Activated CD4-positive, CD25-positive, alpha-beta regulatory T cell (primary cell): ENCODE measurements at regions not wholly inside any gene's neighbourhood (a gene's known extent, or its start where the extent isn't known, plus 50 kb on each side); places are given as distances from the start of the nearest gene placed in this dataset.

ENCODE experiments used
- DNase-seq, 4 experiments: peaks; one replicate each; lab custom pipeline; 2025; lab: John Stamatoyannopoulos, UW

- no peak for DNase-seq
These were observed 1578.0 kb downstream of the MAT2B start for GRCh38 chr5:165083394-165083793.

DNA sequence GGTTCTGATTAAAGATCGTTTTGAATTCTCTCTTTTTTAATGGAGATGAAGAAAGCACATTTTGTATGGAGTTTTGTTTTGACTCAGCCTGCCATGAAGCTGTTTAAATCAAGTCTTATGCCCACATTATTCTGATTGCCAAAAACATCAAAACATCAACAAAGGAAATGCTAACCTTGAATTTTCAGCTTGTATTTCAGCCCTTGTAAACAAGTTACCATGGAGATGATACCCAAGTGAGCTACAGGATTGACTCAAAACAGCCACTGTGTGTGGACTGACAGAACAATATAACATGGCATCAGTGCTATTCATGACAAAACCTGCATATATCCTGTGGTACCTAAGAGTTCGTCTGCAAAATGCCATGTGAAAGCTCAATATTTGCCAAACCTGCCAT, 1581.0 kb downstream of the MAT2B start:
- DNase-seq: no peak

- no peak for DNase-seq
These were observed 1589.4 kb downstream of the MAT2B start for GRCh38 chr5:165094782-165095181.

DNA sequence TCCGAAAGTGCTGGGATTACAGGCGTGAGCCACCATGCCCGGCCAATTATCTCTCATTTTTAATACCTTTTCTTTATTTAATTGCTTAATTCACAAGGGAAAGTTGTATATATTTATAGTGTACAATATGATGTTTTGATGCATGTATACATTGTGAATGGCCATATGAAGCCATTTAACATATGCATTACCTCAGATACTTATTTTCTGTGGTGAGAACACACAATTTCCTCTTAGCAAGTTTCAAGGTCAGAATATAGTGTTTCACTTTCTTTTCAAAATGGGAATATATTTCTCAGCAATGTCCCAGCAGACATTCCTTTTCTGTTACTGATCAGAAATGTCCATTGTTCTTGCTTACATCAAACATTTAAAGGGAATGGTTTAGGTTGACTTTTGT, 1596.3 kb downstream of the MAT2B start:
- DNase-seq: no peak

- no peak for DNase-seq
These were observed 1599.2 kb downstream of the MAT2B start for GRCh38 chr5:165104611-165105010.

DNA sequence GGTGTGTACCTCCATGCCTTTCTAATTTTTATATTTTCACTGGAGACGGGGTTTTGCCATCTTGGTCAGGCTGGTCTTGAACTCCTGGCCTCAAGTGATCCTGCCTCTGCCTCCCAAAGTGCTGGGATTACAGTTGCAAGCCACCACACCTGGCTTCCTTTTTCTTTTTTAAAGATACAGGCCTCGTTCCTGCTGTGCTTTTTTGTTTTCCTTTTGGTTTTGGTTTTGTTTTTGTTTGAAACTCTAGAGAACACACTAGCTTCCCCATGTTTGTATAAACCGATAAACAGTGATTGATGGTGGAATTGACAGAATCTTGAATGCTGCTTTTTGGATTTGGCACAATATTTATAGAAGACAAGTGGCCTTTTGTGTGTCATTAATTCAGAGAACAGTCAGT, 1603.4 kb downstream of the MAT2B start:
- DNase-seq: no peak

DNA sequence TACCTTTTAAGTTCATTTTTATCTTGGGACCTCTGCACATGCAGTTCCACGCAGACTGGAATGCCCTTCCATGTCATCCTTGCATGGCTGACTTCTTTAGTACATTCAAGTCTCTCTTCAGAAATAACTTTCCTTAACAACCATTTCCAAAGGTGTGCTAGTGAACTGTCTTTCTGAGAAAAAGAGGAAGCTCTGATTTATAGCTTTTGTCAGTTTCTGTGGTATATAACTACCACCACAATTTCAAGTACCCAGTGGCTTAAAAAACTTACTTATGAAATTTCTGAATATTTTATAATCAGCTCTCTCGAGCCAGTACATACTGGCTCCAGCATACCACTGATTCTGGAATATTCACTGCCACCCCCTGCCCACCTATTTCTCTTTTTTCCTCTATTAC, 1613.8 kb downstream of the MAT2B start:
- DNase-seq: no peak

DNA sequence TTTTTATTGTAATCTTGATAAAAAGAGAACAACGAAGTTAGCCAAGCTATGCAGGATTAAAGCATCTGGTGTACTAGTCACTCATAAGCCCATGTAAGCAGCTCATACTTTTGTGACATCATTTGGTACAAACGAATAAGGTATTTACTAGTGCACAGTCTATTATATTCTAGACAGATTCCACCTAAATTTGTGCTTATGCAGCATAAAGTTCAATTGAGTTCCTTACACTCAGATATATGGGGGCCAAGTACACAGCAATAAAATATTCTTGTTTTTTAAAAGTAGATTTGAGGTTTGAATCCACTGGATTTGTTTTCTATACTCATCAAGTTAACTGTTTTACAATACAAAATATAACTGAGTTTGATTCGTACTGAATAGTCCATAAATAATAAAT, 1621.2 kb downstream of the MAT2B start:
- no peak for DNase-seq

- DNase-seq: no peak
These were observed 1622.5 kb downstream of the MAT2B start for GRCh38 chr5:165127941-165128340.

DNA sequence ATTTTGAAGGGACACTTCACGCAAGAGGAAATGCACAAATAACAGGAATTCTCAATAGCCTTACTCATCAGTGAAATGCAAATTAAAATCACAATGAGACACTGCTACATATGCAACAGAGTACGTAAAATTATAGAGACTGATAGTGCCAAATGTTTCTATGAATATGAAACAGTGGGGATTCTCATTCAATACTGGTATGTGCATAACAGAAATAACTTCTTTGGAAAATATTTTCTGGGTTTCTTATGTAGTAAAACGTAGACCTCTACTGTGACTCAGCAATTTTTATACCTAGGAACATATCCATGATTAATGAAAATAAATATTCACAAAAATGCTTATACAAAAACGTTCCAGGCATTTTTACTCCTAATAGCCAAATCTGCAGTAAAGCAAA, 1625.2 kb downstream of the MAT2B start:
- DNase-seq: no peak

- DNase-seq: no peak
These were observed 1628.7 kb downstream of the MAT2B start for GRCh38 chr5:165134155-165134554.

- DNase-seq: no peak
These were observed 1630.1 kb downstream of the MAT2B start for GRCh38 chr5:165135565-165135964.

- no peak for DNase-seq
These were observed 1632.3 kb downstream of the MAT2B start for GRCh38 chr5:165137701-165138100.

DNA sequence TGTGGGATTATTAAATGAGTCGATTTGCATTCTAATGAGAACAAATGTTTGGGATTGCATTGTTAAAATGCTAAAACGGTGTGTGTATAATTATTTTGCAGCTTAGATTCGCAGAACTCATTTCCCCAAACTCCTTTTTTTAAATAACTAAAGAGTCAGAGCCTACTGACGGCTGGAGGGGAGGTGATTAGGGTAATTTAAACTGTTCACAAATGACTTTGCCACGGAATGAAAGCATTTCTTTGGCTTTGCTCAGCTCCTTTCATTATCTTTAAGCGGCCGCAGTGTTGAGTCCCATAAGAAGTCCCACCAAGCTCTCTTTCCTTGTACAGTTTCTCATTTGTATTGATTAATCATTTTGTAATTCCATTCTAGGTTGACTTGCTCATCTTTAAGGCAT, 1632.8 kb downstream of the MAT2B start:
- no peak for DNase-seq

DNA sequence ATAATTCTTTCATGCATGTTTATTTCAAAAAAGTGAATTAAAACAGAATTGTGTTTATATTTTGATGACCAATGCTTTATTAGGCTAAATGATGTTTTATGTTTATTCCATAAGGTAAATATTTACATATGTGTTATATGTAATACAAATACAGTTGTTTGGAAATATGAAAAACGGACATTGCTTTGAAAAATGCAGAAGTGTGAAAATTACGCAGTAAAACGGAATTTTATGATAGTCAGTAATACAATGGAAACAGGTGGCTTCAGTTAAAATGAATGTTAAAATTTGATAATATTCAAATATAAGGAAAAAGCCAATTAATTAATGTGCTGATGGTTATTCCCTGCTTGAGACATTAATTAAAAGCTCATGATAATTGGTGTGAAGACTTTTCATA, 1633.8 kb downstream of the MAT2B start:
- DNase-seq: no peak

- DNase-seq: no peak
These were observed 1634.3 kb downstream of the MAT2B start for GRCh38 chr5:165139721-165140120.

- no peak for DNase-seq
These were observed 1638.3 kb downstream of the MAT2B start for GRCh38 chr5:165143741-165144140.

DNA sequence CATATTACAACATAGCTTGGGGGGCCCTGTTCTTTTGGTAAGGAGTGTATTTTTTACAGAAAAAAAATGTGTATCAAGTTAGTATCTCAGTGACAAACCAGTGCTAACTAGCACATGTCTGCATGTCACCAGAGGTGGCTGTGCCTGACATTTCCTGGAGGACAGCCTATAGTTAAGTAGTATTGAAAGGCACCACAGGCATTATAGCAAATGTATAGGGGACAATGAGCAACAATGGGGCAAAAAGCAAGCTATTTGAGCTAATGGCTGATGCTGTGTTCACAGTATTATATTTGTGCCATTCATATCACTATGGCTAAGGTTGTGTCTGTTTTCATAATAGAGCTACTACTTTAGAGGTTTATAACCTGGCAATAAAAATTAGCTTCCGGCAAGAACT, 1644.0 kb downstream of the MAT2B start:
- DNase-seq: no peak

GRCh38 chr5:165152058-165152457, 1646.6 kb downstream of the MAT2B start:
- DNase-seq: no peak

- DNase-seq: no peak
These were observed 1651.8 kb downstream of the MAT2B start for GRCh38 chr5:165157219-165157618.

DNA sequence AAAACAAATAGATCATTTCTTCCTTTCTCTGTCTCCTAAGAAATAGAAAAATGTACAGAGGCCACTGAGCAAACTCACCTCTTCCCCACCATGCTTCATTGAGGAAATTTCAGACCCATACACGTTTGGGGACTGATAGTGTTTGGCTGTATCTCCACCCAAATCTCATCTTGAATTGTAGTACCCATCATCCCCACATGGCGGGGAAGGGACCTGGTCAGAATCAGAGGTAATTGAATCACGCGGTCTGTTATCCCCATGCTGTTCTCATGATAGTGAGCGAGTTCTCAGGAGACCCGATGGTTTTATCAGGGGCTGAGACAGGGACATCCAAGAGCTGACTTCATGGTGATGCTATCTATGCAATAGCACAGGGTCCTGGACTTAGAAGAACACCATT, 1655.8 kb downstream of the MAT2B start:
- DNase-seq: no peak

GRCh38 chr5:165163861-165164260, 1658.4 kb downstream of the MAT2B start:
- DNase-seq: no peak

- no peak for DNase-seq
These were observed 1668.2 kb downstream of the MAT2B start for GRCh38 chr5:165173651-165174050.

GRCh38 chr5:165175041-165175440, 1669.6 kb downstream of the MAT2B start:
- no peak for DNase-seq

DNA sequence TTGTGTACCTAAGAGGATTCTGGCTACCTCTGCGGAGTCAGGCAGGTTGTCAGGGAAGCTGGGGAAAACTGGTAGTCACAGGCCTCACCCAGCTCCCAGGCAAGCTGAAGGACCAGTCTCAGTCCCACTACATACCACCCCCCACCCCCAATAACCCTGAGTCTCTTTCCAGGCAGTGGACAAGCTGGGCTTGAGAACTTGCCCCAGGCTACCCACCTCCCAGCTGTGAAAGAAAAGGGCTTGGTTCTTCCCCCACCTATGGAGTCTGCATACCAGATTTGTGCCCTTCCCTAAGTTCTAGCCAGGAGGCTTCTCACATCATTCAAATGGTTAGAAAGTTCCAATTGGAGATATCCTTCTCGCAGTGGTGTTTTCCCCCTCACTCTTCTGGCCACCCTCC, 1678.8 kb downstream of the MAT2B start:
- no peak for DNase-seq
